Stromal cell of bone marrow (primary cell): ENCODE measurements at regions not wholly inside any gene's neighbourhood (a gene's known extent, or its start where the extent isn't known, plus 50 kb on each side); places are given as distances from the start of the nearest gene placed in this dataset.

Experiments
- DNase-seq: peaks from one replicate; pipeline ENCODE4 v3.0.0-alpha.2; 2012; ENCODE audit warnings: low read depth

DNA sequence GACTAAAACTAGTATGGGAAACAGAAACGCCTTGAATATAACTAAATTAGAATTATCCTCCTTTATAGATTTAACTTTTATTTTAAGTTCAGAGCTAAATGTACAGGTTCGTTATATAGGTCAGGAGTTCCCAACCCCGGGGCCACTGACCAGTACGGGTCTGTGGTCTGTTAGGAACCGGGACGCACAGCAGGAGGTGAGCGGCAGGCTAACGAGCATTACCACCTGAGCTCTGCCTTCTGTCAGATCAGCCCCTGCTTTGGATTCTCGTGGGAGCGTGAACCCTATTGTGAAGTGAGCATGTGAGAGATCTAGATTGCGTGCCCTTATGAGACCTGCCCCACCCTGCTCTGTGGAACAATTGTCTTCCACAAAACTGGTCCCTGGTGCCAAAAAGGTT is 51.0 kb downstream of the FAT4 start:
- DNase-seq, result no peak

DNA sequence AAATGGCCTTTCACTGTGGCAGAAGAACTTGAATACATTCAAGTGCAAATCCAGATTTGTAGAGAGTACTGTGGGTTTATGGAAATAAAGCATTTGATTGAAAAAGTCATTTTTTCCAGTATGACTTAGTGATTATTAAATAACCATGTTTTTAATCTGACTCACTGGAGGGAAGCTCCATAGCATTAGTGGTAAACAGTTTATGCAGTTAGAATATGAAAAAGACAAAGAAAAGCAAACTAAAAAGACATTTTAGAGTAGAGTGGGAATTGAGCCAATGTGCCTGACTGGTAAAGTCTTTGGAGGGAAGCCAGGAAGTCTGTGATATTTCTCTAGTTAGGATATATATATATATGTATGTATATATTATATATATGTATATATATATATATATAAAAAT is 53.4 kb downstream of the FAT4 start:
- peak; percentile 52 for DNase-seq

DNA sequence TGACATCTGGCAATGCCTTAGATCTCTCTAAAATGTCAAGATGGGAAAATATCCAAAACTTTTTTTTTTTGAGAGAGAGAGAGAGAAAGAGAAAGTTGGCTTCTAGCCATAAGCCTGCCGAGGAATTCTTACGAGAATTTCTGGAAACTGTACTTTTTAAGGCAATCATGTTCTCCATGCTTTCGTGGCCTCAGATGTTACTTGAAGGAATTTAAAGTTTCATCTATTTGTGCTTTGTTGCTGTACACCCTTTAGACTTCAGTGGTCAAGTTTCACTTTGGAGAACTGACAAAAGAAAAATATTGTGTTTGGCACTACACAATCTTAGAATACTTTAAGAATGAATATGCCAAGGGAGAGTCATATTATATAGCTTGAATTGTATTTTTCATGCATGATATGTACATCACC is 53.9 kb downstream of the FAT4 start:
- peak; percentile 76 for DNase-seq

DNA sequence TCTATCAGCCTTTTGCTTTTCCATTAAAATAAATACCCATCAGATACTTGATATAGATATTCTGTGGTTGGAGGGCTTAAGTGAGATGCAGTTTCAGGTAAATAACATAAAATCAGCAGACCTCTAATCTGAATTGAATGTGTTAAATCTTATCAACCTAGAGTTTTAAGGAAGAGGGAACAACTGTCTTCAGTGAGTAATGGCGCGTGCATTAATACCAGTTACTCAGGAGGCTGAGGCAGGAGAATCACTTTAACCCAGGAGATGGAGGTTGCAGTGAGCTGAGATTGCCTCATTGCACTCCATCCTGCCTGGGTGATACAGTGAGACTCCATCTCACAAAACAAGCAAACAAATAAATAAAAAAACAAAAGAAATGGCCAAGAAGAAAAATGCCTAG is 54.3 kb downstream of the FAT4 start:
- DNase-seq, result no peak

DNA sequence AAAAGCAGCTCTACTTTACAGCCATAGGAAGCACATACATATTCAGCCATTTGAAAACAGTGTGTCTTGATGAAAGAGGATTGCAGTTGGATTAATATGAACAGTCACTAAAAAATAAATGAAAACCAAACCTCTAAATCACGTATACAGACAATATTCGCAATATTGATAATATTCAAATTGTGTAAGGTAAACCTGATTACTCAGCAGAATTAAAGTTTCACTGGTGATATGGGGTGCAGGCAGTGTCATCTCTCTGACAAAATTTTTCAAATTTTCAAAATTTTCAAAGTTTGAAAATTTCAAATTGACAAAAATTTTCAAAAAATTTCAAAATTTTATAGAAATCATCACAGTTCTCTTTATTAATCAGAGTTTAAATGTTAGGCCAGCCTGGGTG is 55.7 kb downstream of the FAT4 start:
- DNase-seq, result no peak

DNA sequence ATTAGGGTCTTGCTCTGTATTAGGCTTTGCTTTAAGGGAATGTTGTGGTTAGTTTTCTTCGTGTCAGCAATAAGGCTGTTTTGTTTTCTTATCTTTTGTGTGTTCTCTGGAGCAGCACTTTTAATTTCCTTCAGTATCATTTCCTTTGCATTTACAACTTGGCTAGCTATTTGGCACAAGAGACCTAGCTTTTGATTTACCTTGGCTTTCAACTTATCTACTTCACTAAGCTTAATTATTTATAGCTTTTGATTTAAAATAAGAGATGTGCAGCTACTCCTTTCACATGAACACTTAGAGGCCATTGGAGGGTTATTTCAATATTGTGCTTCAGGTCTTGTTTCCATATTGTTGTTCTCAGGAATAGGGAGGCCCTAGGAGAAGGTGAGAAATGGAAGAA is 68.2 kb downstream of the FAT4 start:
- DNase-seq, result no peak

DNA sequence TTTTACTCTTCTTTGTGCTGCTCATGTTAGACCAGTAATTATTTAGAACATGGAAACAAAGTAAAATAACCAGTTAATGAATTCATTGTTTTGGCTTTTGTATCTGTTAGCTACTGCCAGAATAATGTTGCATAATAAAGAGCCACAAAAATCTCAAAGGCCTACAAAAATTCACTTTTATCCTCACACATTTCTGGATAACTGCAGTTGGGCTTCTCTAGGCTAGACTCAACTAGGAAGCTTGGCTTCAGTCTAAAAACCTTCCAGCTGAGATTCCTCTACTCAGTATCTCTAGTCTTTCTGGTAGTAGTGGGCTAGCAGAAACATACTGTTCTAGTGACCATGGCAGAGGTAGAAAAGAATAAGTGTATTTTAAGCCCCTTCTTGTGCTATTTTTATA is 73.0 kb downstream of the FAT4 start:
- DNase-seq, result no peak

DNA sequence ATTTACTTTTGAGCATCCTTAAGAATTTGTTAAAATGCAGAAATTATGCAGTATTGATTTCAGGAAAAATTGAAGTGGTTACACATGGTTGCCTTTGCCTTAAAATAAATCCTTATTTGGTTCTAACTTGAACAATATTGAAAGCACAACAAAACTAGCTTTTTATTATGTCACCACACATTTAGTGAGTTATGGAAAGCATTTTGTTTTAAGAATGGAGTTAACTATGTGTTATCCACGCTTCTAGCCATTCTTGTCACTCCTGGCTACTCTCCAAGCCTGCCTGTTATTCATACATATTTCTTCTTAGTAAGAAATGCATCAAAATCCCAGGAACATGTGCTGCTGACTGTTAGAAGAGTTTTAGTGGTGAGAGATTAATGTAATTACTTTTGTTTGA is 73.9 kb downstream of the FAT4 start:
- no peak for DNase-seq

DNA sequence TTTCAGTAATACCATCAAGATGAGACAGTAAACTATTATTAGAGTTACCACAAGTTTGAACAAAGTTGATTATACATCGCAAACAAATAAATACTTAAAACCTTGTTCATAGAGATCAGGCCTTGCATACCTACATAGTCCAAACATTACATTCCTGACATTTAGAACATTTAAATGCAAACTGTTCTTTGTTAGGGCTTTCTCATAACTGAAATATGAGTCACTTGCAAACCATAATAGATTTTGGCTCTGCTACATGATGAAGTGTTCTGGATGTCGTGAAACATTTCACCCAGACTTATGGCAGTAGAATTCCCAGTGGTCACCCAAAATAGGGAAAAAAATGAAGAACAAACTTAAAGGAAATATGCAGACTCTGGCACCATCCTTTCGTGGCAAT is 75.0 kb downstream of the FAT4 start:
- peak; percentile 77 for DNase-seq

DNA sequence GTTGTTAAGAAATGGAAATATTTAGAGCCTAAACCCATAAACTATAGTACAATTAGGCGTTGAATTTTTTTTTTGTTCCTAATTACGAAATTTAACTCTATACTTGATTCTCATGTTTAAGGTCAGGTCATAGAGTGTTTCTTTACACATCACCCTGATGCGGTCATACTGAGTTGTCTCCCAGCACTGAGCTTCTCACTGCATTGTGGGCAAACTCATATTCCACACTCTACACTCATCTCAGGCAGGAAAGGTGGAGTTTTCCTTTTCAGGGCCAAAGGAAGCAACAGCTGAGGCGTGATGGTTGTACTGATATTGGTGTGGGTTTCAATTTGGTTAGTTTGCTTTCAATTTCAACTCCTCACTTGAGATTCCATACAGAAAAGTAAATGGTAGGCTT is 75.4 kb downstream of the FAT4 start:
- peak; percentile 76 for DNase-seq

DNA sequence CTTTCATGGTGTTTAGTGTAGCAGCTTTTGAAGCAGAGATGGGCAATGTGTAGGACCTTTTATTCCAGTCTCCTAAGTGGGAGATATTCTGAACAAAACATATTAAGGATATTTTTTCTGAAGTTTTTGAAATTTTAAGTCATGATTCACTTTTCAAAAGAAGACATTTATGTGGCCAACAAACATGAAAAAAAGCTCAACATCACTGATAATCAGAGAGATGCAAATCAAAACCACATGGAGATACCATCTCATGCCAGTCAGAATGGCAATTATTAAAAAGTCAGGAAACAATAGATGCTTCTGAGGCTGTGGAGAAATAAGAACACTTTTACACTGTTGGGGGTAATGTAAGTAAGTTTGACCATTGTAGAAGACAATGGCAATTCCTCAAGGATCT is 76.0 kb downstream of the FAT4 start:
- DNase-seq, result no peak

DNA sequence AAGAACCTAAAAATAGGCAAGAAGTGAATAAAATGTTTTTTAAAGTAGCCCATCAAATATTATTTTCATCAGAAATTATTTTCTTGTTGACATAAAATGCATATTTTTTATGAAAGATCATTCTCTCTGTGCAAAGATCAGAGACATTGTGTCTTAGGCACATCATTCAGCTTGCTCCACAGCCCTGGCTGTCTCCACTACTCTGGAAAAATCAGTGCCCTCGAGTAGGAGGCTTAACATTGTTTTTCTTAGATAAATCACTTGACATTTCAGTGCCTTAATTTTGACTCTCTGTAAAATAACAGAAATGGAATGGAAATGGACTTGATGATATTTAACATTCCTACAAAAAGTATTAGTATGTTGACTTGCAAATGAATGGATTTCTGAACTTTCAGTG is 77.9 kb downstream of the FAT4 start:
- DNase-seq, result no peak

DNA sequence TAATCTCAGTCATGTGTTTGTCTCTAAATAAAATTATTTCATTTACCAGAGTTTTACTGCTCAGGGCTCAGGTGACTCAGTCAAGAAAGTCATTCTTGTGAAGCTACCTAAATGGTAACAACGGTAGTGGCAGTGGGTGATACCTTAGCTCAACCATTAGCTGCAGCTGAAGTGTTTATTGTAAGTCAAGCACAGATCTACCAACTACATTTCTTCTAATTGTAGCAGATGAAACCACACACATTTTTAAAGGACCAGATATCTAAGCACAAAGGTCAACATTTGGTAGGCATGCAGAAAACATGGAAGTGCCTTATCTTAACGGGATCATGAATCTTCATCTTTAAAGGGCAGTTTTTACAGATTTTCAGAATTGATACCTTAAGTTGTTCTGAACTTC is 79.1 kb downstream of the FAT4 start:
- no peak for DNase-seq

DNA sequence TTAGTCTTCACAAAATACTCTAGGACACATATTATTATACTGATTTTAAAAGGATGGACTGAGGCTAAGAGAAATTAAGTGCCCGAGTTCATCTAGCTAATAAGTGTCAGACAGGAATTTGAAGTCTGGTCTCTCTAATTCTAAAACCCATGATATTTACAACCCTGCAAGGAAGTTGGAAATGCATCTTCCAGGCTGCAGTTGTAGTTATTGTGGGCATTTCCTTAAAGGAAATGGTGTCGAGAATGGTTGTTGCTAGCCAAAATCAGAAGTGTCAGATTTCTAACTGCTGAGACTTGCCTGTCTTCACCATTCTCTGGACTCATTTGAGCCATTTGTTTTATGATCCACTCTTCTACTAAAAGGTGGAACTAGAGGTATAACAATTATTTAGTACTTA is 82.5 kb downstream of the FAT4 start:
- no peak for DNase-seq

DNA sequence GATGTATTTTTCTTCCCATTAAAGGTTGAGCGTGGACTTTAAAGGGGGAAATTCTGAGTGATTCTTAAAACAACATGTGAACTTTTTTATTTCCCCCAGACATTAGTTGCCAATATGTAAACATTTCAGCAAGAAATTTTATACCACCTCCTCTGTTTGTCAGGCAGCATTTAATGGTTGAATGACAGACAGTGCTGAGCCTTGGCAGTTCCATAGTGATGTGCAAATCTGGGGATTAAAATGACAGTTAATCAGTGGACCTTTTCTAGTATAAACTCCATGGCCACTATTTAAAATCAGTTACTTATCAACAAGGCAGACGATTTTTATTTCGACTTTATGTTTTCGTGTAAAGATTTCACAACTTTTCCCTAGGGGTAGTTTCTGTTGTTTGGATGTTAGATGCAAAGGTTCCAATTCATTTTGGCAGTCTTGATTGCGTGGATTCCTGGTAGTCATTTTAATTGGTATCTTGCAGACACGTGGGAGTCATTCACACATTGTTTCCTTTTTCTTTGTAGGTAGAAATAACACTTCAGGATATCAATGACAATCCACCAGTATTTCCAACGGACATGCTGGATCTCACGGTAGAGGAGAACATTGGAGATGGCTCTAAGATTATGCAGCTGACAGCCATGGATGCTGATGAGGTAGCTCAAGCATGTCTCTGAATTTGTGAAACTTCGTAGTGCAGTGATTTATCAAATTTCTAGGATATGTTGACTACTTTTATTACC is 83.7 kb downstream of the FAT4 start:
- no peak for DNase-seq

DNA sequence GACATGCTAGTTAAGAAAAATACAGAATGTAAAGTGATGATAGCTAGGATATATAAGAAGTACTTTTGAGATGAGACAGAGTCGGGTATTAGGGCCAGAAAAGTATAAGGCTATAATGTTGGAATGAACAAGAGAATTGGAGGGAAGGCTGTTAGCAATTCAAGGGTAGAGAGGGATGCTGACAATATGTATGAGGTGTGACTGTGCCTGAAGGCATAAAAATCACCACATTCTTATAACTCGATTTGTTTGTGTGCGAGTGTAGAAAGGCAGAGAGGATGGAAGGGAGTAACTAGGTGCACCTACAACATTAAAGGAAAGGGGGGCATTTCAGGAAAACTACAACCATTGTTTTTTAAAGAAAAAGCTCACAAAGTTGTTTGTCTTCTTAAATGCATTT is 86.0 kb downstream of the FAT4 start:
- no peak for DNase-seq

DNA sequence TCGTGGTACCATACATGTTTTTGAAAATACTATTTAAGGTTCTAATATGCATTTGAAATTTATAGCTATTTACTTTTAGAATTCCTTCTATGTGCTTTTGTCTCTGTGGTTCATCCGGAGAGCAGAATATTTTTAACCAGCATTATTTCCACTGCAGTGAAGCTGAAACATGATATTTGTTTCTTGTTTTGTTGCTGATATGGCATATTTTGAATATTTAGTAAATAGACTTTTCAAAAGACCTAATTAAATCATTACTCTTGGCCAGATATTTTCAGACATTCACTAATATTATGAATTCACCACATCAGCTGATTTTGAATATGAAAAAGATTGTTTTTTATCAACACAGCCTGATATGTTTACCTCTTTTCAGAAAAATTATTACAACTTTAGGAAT is 87.0 kb downstream of the FAT4 start:
- DNase-seq, result no peak

DNA sequence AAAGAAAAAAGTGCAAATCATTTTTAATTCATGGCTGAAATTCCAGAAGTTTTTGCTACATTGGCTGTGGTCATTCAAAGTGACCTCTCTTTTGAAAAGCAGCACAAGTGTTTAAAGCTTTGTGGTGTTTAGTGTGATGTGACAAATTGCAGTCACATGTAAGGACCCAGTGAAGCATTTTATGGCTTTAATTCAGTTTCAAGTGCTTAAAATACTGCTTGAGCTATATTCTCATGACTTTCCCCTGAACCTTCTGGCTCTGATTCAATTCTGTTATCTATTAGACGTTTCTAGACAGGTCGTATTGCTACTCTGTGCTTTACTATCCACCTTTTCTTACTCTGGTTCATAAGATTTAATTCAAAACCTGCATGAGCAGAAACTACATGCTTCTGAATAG is 105.8 kb downstream of the FAT4 start:
- no peak for DNase-seq

DNA sequence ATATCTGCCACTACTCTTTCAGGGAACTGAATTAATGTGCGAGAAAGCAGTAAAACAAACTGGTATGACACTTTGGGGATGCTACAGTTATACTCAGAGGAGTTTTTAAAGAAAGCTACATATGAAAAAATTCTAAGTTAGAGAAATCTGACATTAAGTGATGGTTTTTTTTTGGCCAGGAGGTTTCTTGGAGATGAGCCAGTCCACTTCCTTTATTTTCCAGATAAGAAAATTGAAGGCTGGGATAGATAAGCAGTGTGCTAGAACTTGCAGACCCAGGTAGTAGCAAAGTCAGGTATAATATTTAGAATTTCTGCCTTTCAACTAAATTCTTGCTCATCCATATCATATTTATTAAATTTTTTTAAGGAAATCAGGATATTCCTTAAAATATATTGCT is 106.8 kb downstream of the FAT4 start:
- no peak for DNase-seq

DNA sequence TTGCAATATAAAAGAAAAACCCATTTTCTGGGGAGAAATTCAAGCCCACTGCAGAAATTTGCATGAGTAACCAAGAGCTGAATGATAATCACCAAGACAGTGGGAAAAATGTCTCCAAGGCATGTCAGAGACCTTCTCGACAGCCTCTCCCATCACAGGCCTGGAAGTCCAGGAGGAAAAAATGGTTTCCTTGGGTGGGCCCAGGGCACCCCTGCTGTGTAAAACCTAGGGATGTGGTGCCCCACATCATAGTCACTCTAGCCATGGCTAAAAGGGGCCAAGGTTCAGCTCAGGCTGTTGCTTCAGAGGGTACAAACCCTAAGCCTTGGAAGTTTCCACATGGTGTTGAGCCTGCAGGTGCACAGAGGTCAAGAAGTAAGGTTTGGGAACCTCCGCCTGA is 108.4 kb downstream of the FAT4 start:
- no peak for DNase-seq

DNA sequence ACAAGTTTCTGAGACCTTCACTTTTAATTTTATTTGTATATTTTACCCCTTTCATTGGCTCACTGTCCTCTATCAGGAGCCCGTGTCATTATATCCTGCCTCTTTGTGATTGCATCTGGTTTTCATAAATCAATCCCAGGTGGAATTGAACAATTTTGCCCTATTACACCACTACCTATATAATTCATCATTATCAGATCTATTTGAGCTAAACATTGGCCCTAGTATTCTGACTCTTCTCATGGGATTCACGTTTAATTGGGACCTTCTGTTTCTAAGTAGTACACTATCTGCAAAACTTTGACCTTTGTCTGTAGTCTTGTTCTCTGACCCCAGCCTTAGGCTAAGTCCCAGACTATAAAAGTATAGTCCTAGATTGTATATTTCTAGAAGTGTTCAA is 114.1 kb downstream of the FAT4 start:
- DNase-seq, result no peak

DNA sequence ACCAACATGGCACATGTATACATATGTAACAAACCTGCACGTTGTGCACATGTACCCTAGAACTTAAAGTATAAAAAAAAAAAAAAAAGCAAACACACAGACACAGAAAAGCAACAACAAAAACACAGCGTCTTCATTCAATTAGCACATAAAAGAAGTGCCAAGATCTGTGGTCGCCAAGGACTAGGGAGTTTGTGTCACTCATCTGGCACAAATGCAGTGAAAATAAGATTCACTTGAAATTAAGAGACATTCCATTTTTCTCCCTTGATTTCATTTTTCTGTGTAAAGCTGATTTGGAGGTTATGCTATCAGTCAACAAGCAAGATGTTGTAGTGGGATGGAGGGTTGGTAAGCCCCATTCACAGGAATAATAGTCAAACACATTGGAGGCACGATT is 115.3 kb downstream of the FAT4 start:
- DNase-seq, result no peak

DNA sequence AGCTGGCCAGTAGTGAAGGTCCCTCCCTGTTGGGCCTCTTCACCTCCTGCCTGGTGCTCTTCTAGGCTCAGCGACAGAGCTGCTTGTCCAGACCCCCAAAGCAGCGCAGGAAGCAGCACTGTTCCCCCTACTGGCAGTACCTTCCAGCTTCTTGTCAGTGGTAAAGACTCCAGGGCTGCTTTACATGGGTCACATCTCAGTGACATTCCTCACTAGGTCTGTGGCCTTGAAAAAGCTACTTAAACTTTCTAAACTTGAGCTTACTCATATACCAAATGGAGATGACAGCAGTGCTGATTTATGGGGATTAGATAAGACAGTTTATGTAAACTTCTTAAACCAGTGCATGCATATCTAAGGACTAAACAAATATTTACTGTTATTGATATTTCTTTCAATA is 117.3 kb downstream of the FAT4 start:
- DNase-seq, result no peak

DNA sequence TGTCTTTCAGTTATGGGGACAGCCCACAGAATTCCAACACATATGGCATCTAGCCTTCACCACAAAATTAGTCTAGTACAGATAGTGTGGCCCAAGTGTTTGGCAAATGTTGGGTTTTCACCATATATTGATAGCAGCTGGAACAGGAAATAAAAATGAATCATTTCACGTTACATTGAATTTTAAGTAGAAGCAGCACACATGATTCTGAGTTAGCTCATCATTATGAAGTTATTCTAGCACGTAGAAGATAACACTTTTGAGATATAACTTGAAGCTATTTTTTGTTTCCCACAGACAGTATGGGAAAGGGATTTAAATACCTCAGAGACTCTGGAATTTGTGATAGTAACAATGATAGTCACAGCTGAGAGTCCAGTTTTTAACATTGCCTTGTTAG is 118.7 kb downstream of the FAT4 start:
- no peak for DNase-seq

DNA sequence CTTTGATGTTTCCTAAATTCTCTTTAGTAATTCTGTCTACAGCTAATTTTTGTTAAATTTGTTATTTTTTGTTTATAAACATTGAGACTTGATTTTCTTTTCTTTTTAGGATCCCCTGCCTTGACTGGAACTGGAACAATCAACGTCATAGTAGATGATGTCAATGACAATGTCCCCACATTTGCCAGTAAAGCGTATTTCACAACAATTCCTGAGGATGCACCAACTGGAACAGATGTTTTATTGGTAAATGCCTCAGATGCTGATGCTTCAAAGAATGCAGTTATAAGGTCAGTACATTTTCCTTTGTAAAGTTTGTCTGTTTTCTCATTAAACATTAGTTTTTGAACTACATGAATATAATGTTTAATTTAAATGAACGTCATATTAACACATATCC is 119.4 kb downstream of the FAT4 start:
- DNase-seq, result no peak
